WI38 (cell line): ENCODE measurements at regions not wholly inside any gene's neighbourhood (a gene's known extent, or its start where the extent isn't known, plus 50 kb on each side); places are given as distances from the start of the nearest gene placed in this dataset.

Source experiments
- H3K4me3 ChIP-seq: 2 replicates; pipeline ENCODE4 v1.5.1; 2011; ENCODE audit warnings: low read depth, mild to moderate bottlenecking, control low read depth, low read length
- CTCF ChIP-seq: IDR thresholded peaks from 2 replicates; pipeline ENCODE4 v1.5.1; 2012; ENCODE audit warnings: low read depth, mild to moderate bottlenecking, control low read depth, low read length

DNA sequence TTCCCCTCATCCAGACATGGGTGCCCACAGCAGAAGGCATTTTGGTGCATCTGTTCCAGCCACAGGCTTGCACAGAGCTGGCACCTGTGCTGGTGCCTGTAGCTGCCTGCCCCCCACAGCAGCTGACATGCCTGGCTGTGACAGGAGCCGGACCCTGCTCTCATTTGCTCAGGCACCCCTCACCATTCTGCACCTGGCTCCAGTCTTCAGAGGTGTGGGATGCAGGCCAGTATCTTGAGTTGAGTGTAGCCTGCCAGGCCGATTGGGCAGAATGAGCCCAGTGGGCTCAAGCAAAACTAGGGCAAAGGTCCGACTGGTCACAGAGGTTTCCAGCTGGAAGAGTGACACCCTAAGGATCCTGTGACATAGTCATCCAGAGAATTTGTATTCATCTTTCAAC, 887.7 kb downstream of the CDH11 start:
- no peak for TF ChIP-seq CTCF
- H3K4me3 ChIP-seq = no peak overlapping the region

- H3K4me3 ChIP-seq = no peak overlapping the region
- TF ChIP-seq CTCF = no peak
Measured at GRCh38 chr16:64225696-64226095, 896.2 kb downstream of the CDH11 start.

GRCh38 chr16:64225036-64225435, 896.8 kb downstream of the CDH11 start:
- H3K4me3 ChIP-seq = no peak overlapping the region

GRCh38 chr16:64217789-64218535, 903.9 kb downstream of the CDH11 start:
- H3K4me3 ChIP-seq = no peak overlapping the region
- no peak for TF ChIP-seq CTCF

More at GRCh38 chr16:64225036-64225435, 896.8 kb downstream of the CDH11 start:
- TF ChIP-seq CTCF = no peak

- TF ChIP-seq CTCF = no peak
- no peak overlapping the region for H3K4me3 ChIP-seq
Measured at GRCh38 chr16:64215730-64216129, 906.1 kb downstream of the CDH11 start.

- no peak for TF ChIP-seq CTCF
- no peak overlapping the region for H3K4me3 ChIP-seq
Measured at GRCh38 chr16:64211331-64211730, 910.5 kb downstream of the CDH11 start.

- TF ChIP-seq CTCF = no peak
- H3K4me3 ChIP-seq = no peak overlapping the region
Measured at GRCh38 chr16:64206862-64207261, 915.0 kb downstream of the CDH11 start.
